Activated CD8-positive, alpha-beta memory T cell treated with anti-CD3 and anti-CD28 coated beads, Interleukin-2, amount 50 U/mL, for 1 hour (primary cell): ENCODE measurements at regions not wholly inside any gene's neighbourhood (a gene's known extent, or its start where the extent isn't known, plus 50 kb on each side); places are given as distances from the start of the nearest gene placed in this dataset.
"Not testable (repeated sequence)": the region's sequence is repeated elsewhere in the genome, so short reads cannot be mapped to it uniquely, and the experiment has no call there.

ENCODE experiments used
- DNase-seq: peaks from one replicate; pipeline ENCODE4 v3.0.0-alpha.2; 2020; ENCODE audit errors: extremely low read depth

- DNase-seq = no peak
Measured at GRCh38 chr7:69389216-69389615, 209.1 kb upstream of the AUTS2 start.

DNA sequence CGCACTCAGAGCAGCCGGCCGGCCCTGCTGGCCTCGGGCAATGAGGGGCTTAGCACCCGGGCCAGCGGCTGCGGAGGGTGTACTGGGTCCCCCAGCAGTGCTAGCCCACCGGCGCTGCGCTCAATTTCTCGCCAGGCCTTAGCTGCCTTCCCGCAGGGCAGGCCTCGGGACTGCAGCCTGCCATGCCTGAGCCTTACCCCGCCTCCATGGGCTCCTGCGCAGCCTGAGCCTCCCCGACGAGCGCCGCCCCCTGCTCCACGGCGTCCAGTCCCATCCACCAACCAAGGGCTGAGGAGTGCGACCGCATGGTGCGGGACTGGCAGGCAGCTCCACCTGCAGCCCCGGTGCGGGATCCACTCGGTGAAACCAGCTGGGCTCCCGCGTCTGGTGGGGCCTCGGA, 204.4 kb upstream of the AUTS2 start:
- DNase-seq = not testable (repeated sequence)

- DNase-seq = no peak
Measured at GRCh38 chr7:69395061-69395714, 203.1 kb upstream of the AUTS2 start.

DNA sequence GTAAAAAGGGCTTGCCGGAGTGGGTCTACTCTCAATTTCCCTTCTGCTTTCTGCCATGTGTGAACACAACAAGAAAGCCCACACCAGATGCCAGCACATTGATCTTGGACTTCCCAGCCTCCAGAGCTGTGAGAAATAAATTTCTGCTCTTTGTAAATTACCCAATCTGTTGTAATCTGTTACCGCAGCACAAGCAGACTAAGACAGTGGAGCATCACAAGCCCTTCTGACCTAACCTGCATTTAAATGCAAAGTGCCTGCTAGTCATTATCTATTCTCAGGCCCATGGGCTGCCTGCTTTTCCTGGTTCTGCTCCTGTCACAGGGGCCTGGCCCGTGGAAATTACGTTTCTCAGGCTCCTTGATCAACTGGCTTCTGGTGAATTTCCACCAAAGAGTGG, 199.3 kb upstream of the AUTS2 start:
- DNase-seq = no peak

DNA sequence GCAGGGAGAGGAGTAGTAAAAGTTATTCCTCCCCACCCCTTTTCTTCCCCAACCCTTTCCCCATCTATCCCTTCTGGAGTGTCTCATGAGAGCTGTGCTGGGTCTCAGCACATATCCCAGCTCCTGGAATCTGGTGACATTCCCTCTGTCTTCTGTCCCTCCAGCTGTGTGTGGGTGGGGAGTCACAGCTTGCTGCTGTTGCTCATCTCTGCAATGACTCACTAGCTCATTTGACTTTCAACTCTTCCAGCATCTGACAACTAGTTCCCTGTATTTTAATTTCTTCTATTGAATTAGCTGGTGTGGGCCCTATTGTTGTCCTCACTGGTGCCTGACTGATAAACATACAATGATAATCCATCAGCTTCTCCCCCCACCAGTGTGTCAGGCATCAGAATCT, 198.9 kb upstream of the AUTS2 start:
- no peak for DNase-seq

GRCh38 chr7:69402696-69403095, 195.6 kb upstream of the AUTS2 start:
- DNase-seq = no peak

- DNase-seq = no peak
Measured at GRCh38 chr7:69403169-69403568, 195.1 kb upstream of the AUTS2 start.

DNA sequence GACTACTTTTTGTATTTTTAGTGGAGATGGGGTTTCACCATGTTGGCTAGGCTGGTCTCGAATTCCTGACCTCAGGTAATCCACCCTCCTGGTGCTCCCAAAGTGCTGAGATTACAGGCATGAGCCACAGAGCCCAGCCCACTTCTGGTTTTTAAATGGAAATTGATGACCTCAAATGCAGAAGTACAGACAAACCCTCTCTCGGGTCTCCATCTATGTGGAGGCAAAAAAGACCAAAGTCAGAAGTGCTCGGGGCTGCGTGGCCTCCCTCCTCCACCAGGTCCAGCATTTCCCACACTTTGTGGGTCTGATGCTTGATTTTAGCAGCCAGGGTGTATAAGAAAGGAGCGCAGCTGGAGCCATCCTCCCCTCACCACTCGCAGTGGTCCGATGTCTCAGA, 187.3 kb upstream of the AUTS2 start:
- no peak for DNase-seq

- DNase-seq = no peak
Measured at GRCh38 chr7:69411466-69411865, 186.8 kb upstream of the AUTS2 start.

- no peak for DNase-seq
Measured at GRCh38 chr7:69412331-69413146, 185.7 kb upstream of the AUTS2 start.

GRCh38 chr7:69414555-69414954, 183.7 kb upstream of the AUTS2 start:
- no peak for DNase-seq

DNA sequence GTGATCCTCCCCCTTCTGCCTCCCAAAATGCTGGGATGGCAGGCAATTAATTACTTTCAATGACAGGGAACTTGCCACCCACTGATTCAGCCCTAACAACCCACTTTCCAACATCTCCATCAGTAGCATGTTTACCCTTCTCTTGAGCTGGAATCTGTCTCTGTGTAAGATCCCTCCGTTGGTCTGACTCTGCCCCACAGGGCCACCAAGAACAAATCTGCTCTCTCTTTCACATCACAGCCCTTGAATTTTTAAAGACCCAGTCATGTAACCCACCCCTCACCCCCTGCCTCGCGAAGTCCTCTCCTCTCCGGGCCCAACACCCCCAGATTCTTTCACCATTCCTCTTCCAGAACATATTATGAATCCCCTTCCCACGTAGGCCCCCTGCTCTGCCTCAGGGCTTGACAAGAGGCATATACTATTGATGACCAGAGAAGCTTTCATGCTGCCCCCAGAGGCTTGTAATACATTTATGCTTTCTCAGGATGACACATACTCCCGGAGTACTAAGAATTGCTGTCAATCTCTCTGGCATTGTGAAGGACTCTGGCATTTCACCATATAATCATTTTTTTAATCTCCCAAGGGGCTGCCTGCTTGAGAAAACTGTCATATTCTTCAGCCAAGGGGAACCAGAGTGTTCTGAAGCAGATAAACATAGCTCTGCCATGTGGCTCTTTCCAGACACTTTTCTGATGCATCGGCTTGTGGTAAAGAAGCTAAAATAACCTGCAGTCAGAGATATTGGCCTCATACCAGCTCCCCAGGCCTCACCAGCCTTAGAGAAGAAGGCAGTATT, 179.2 kb upstream of the AUTS2 start:
- no peak for DNase-seq

GRCh38 chr7:69419934-69420333, 178.3 kb upstream of the AUTS2 start:
- DNase-seq = no peak

- DNase-seq = no peak
Measured at GRCh38 chr7:69422574-69422985, 175.7 kb upstream of the AUTS2 start.

GRCh38 chr7:69426705-69427104, 171.6 kb upstream of the AUTS2 start:
- no peak for DNase-seq

GRCh38 chr7:69428089-69428488, 170.2 kb upstream of the AUTS2 start:
- no peak for DNase-seq

- DNase-seq = no peak
Measured at GRCh38 chr7:69429911-69430383, 168.3 kb upstream of the AUTS2 start.

- no peak for DNase-seq
Measured at GRCh38 chr7:69430384-69431021, 167.8 kb upstream of the AUTS2 start.

DNA sequence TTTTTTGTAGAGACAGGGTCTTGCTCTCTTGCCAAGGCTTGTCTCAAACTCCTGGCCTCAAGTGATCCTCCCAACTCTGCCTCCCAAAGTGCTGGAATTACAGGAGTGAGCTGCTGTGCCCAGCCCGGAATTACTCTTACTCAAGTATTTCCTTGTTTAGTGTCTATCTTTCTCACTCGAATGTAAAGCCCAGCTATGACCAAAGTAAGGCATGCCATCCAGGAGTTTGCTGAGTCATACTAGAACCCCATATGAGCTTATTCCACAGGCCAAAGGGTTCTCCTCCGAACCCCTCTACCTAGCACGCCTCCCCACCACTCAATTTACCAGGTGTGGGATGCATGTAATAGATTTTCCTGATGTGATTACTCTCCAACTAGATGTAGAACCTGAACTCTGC, 166.6 kb upstream of the AUTS2 start:
- no peak for DNase-seq

DNA sequence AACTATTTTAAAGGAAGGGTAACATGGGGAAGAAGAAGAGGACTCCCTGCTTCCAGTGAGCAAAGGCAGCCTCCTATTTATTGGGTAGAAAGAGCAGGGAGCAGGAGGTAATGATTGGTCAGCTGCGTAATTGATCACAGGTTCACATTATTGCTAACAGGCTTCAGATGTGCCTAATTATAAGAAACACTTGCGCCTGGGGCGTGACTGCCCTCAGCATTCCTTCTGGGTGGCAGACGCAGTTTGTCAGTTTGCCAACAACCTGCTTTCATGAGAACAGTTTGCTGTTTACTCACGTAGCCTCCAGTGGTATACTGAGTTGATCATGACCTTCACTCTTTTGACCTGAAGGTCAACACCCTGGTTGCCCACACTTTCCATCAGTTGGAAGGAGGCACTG, 166.0 kb upstream of the AUTS2 start:
- DNase-seq = not testable (repeated sequence)

DNA sequence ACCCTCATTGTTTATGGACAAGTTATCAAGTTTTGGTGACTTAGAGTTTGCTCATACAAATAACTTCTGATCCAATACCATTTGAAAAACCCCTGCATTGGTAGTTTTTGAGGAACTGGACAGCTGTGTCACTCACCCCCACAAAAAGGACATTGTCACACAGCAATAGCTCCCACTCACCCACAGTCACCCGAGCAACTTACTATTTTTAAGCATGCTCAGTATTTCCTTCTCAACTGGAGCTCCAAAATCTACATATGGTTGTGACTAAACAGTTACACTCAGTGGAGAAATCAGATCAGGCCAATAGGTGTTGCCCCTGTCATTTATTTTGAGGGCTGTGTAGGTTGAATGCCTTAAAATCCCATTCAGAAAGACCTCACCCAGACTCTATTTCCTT, 165.2 kb upstream of the AUTS2 start:
- no peak for DNase-seq

DNA sequence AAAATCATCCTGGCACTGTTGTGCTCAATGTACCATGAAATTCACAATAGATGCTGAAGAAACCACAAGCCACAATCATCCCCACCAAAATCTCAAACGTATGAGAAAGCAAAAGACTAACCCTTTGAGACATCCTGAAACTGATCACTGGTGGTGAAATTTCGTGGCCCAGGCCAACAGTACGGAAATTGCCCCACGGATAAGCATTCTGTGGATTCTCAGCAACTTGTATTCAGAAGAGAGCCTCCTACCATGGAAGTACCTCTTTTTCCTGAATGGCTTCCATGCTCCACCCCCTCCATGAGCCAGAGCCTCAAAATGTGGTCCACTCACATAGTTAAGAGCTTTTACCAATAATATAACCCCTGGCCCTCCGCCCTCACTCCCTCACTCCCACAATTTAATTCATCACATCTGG, 163.9 kb upstream of the AUTS2 start:
- no peak for DNase-seq
